OCI-LY7 (cell line): ENCODE measurements at regions not wholly inside any gene's neighbourhood (a gene's known extent, or its start where the extent isn't known, plus 50 kb on each side); places are given as distances from the start of the nearest gene placed in this dataset.

ENCODE experiments used
- EZH2phosphoT487 ChIP-seq: fragments of 200-600 bp; sonication (generic); IDR thresholded peaks from 2 replicates; pipeline ENCODE4 v1.6.1; 2018; ENCODE audit warnings: low read depth, borderline replicate concordance, mild to moderate bottlenecking, mixed run types, antibody characterized with exemption, low read length, moderate library complexity, mixed read lengths
- TF ChIP-seq, protein P1 (sequence below): fragments of 200-600 bp; sonication (generic); conservative IDR thresholded peaks from 2 replicates; pipeline ENCODE4 v1.5.1; 2014; ENCODE audit warnings: mild to moderate bottlenecking, antibody characterized with exemption, low read length, moderate library complexity, mixed read lengths

DNA sequence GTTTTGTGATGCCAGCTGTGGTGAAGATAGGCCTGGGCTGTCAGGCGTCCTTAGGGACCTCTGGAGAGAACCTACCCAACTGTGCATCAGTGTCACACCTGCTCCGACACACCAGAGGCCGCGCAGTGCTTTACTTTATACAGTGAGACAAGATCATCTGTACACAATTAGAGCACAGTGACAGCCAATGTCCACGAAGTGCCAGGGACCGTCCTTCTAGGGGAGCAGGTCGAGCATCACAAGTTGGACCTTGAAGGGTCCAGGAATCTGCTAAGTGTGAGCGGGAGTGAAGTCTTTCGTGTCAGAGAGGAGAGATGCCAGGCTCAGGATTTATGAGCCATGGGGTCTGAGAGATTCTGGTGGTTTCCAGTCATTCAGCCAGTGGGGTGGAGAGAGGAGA, 104.2 kb downstream of the TMEM18 start:
- TF ChIP-seq, protein P1, sequence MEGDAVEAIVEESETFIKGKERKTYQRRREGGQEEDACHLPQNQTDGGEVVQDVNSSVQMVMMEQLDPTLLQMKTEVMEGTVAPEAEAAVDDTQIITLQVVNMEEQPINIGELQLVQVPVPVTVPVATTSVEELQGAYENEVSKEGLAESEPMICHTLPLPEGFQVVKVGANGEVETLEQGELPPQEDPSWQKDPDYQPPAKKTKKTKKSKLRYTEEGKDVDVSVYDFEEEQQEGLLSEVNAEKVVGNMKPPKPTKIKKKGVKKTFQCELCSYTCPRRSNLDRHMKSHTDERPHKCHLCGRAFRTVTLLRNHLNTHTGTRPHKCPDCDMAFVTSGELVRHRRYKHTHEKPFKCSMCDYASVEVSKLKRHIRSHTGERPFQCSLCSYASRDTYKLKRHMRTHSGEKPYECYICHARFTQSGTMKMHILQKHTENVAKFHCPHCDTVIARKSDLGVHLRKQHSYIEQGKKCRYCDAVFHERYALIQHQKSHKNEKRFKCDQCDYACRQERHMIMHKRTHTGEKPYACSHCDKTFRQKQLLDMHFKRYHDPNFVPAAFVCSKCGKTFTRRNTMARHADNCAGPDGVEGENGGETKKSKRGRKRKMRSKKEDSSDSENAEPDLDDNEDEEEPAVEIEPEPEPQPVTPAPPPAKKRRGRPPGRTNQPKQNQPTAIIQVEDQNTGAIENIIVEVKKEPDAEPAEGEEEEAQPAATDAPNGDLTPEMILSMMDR: no peak
- TF ChIP-seq EZH2phosphoT487: no peak
